GM10248 (cell line): ENCODE measurements at regions not wholly inside any gene's neighbourhood (a gene's known extent, or its start where the extent isn't known, plus 50 kb on each side); places are given as distances from the start of the nearest gene placed in this dataset.

Experiments
- CTCF ChIA-PET: fragments of 300-600 bp; sonication (Branson Sonifier 250); formaldehyde crosslinking; extraction: SDS; loops from one replicate; lab custom pipeline; 2021; ENCODE audit warnings: antibody characterized with exemption; lab: Yijun Ruan, JAX
- POLR2A ChIA-PET: fragments of 350-650 bp; sonication (Branson Sonifier 250); formaldehyde crosslinking; extraction: SDS; loops from one replicate; lab custom pipeline; 2020; ENCODE audit warnings: antibody characterized with exemption; lab: Yijun Ruan, JAX
- DNase-seq: peaks from one replicate; pipeline ENCODE4 v3.0.0; 2012; ENCODE audit errors: extremely low spot score
- TF ChIP-seq, protein P1 (sequence below): IDR thresholded peaks from 2 replicates; pipeline ENCODE4 v1.5.1; 2012; ENCODE audit warnings: mild to moderate bottlenecking, low read depth; ENCODE audit errors: extremely low read depth, missing control alignments, control extremely low read depth

GRCh38 chr21:19577381-19577780 lies 1173.8 kb upstream of the TMPRSS15 start:
- TF ChIP-seq, protein P1, sequence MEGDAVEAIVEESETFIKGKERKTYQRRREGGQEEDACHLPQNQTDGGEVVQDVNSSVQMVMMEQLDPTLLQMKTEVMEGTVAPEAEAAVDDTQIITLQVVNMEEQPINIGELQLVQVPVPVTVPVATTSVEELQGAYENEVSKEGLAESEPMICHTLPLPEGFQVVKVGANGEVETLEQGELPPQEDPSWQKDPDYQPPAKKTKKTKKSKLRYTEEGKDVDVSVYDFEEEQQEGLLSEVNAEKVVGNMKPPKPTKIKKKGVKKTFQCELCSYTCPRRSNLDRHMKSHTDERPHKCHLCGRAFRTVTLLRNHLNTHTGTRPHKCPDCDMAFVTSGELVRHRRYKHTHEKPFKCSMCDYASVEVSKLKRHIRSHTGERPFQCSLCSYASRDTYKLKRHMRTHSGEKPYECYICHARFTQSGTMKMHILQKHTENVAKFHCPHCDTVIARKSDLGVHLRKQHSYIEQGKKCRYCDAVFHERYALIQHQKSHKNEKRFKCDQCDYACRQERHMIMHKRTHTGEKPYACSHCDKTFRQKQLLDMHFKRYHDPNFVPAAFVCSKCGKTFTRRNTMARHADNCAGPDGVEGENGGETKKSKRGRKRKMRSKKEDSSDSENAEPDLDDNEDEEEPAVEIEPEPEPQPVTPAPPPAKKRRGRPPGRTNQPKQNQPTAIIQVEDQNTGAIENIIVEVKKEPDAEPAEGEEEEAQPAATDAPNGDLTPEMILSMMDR: no peak
- CTCF ChIA-PET: no interaction called here
- DNase-seq: no peak
- POLR2A ChIA-PET: no interaction called here

- ChIA-PET POLR2A (no interaction called here), CTCF (no interaction called here)
- TF ChIP-seq, protein P1: no peak
- DNase-seq: no peak
Measured at GRCh38 chr21:19590044-19590443, 1186.5 kb upstream of the TMPRSS15 start.

- TF ChIP-seq, protein P1: no peak
- CTCF ChIA-PET: interaction anchor here (1.1 to 1.4 kb wide), 2 partner anchors 11 to 190 kb away, joined by 3 read pairs; no protein-coding TSS in a partner anchor
- DNase-seq: no peak
Measured at GRCh38 chr21:19603011-19603593, 1199.5 kb upstream of the TMPRSS15 start.

GRCh38 chr21:19608101-19608621 lies 1204.6 kb upstream of the TMPRSS15 start:
- no peak for DNase-seq
- TF ChIP-seq, protein P1: no peak
- POLR2A ChIA-PET: no interaction called here
- CTCF ChIA-PET: no interaction called here

More at GRCh38 chr21:19603011-19603593, 1199.5 kb upstream of the TMPRSS15 start:
- POLR2A ChIA-PET: no interaction called here

GRCh38 chr21:19609611-19610010 lies 1206.0 kb upstream of the TMPRSS15 start:
- DNase-seq: no peak
- TF ChIP-seq, protein P1: no peak
- CTCF ChIA-PET: interaction anchor here (1.0 kb wide), 1 partner anchor 9 kb away, joined by 3 read pairs; no protein-coding TSS in a partner anchor
- POLR2A ChIA-PET: no interaction called here

DNA sequence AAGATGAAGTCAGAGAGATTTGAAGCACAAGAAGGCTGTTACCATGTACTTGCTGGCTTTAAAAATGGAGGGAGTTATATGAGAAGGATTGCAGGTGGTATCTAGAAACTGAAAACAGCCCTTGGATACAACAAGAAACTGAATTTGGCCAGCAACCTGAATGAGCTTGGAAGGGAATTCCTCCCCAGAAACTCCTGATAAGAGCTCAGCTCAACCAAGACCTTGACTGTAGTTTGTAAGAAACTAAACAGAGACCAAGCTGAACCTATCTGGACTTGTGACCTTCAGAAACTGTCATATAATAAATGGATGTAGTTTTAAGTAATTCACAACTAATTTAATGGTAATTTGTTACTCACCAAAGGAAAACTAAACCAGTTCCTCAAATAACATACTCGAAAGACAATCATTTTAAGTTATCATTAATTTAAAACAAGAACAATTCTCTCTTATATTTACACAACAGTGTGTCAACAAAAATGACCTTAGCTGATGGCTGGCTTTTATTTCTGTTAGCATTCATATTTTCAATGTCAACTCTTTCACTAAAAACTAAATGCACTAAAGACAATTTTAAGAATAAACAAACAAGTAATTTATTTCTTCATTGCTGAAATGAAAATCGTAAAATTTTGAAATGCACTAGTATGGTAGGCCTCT lies 1218.4 kb upstream of the TMPRSS15 start:
- TF ChIP-seq, protein P1: no peak
- no peak for DNase-seq
- ChIA-PET POLR2A (no interaction called here), CTCF (no interaction called here)
